GM12872 (cell line): ENCODE measurements at regions not wholly inside any gene's neighbourhood (a gene's known extent, or its start where the extent isn't known, plus 50 kb on each side); places are given as distances from the start of the nearest gene placed in this dataset.
A peak's percentile ranks its signal among the peaks of the same experiment; 100 is the strongest.

Source experiments
- TF ChIP-seq, protein P1 (sequence below): IDR thresholded peaks from 3 replicates; pipeline ENCODE4 v1.5.1; 2011; ENCODE audit warnings: low read depth, mild to moderate bottlenecking, low read length, moderate library complexity; ENCODE audit not compliant: insufficient read depth

DNA sequence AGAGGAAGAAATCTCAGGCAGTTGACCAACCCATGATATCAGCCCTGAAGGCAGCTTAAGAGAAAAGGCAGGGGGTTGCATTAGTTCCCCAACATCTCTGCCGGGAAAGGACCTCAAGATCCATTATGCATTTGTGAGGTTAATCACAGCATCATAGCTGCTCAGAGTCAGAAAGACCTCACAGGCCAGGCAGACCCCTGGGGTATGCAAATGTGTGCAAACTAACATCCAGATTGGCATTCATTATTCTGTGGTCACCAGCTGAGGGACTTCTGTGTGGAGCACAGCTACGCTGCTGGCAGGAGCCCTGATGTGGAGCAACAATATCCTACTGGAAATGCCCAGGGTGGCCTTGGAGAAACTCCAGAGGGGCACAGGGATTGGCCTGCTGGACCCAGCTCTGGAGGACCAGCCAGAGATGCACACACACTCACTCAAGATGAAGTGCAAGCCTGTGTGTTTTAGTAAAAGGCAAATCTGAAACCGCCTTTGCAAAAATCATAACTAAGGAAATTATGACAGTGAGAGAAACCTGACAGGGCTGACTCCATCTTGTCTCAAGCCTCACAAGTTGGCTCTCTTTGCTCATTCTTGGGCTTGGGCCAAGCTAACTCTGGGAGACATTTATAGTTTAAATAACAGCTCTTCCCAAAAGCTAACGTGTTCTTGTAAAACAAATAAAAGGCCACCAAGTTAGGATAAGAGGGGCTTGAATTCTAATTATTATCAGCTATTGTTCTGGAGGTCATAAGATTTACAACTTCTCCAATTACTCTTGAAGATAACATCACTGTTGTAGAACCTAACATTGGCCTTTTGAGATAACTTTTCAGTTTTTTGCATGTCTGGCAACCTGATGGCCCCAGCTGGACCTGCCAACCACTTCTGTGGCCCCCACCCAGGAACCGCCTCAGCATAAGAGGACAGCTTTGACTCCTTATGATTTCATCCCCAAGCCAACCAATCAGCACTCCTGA is 257.1 kb downstream of the UACA start:
- TF ChIP-seq, protein P1, sequence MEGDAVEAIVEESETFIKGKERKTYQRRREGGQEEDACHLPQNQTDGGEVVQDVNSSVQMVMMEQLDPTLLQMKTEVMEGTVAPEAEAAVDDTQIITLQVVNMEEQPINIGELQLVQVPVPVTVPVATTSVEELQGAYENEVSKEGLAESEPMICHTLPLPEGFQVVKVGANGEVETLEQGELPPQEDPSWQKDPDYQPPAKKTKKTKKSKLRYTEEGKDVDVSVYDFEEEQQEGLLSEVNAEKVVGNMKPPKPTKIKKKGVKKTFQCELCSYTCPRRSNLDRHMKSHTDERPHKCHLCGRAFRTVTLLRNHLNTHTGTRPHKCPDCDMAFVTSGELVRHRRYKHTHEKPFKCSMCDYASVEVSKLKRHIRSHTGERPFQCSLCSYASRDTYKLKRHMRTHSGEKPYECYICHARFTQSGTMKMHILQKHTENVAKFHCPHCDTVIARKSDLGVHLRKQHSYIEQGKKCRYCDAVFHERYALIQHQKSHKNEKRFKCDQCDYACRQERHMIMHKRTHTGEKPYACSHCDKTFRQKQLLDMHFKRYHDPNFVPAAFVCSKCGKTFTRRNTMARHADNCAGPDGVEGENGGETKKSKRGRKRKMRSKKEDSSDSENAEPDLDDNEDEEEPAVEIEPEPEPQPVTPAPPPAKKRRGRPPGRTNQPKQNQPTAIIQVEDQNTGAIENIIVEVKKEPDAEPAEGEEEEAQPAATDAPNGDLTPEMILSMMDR = no peak

DNA sequence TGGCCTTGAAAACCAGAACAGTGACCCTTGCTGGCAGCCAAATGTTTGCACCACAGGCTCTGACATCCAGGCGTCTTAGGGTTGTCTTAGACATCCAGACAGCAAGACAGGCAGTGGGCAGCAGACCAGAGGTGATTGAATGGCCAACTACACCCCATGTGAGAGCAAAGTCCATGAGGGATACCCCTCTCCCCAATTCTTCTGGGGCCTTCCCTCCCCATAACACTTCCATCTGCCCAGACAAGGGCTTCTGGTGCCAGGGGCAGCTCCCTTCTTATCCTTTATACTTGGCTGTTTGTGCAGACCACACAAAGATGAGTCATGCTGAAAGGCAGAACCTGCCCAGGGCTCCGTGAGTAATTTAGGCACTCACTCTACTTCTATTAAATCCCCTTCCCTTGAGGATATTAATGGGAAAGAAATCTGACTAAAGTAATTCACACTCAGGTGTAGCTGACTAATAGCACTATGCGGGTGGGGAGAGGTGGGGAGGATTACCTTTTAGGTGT is 257.9 kb downstream of the UACA start:
- TF ChIP-seq, protein P1 = 0 out of 3 replicates have a peak, but pooled peaks have one; percentile 6

DNA sequence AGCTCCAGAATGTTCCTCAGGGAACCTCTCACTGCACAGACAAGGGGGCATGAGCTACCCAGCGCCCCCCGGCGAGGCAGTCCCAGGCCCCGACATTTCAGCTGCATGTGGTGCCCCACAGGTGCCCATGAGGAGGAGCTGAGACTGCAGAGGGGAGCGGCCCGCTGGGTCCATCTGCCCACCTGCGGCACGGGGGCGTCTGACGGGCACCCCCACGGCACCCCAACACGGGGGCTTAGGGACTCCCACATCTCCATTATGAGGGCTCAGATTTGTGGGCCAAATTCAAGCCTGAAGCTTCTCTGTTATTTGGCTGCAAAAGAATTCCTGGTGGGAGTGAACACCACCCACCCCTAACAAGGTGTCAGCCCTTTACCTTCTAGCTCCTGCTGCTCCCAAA is 258.4 kb downstream of the UACA start:
- TF ChIP-seq, protein P1 = no peak

DNA sequence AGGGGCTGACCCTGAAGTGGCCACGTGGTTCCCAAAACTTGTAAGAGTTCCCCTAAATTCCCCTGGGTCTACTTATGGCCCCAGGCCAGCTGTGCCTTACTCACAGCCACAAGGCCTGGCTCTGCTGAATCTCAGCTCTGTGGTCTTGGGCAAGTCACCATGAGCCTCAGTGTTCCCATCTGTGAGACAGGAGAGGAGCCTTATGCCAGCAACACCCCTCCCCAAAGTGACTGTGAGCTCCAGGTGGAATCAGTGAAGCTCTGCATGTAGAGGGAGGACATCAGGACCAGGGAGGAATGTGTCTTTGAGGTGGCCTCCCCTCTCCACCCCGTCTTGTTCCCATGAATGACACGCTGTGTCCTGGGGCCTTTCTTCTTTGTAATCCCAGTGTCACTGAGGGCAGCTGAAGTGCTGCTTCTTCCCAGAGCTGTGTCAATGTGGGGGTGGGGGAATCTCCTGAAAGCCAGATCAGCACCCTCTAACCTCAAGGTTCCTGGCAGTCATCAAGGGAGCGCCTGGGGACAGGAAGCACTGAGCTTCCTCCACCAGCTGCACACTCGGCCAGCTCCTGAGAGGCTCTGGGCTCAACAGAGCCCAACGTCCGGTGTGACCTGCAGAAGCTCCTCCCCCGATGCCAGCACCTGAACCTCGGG is 258.9 kb downstream of the UACA start:
- TF ChIP-seq, protein P1 = no peak

DNA sequence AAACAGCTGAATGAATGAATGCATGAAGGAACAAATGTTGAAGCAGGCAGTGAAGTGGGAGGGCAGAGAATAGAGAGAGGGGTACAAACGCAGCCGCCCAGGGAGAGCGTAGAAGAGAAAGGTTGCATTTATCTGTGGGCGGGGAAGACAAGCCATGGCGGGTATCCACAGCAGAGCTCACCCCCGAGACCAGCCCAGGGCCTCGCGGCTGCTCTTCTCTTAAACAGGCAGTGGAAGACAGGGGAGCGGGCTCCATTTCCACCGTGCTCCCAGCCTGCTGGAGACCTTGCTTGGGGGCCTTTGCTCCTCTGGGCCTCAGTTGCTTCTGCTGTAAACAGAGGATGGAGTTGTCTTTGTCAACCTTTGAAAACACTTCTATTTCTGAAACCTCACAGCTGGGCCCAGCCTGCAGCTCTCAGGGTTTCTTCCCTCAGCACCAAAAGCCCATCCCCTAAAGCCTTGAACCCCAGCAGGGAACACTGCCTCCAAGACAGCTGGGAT is 259.5 kb downstream of the UACA start:
- TF ChIP-seq, protein P1 = no peak

DNA sequence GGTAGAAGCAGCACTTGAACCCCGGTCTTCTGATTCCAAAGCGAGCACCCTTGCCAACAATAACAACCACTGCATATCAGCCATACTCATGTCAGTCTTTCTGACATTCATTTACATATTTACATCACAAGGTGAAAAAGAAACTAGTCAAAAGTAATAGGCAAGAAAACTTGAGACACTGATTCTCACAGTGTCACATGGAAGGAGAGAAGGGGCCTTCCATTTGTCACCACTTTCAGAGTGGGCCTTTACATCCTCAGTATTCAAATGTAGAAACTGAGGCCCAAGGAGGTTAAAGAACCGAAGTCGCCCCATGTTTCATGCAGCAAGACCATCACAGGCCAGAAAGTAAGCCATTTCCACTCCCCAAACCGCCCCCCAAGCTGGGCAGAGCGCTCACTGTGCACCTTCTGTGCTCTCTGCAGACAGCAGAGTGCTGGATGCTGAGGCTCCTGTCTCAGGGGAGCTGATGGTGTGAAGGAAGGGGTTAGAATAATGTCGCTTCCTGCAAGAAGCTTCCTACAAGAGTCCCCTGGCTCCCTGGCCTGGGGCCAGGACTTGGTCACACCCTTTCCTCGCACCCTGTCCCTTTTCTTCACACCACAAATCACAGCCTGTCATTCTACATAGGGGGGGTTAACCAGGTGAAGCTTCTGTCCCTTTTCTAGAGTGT is 260.1 kb downstream of the UACA start:
- TF ChIP-seq, protein P1 = no peak
